K562 (cell line): ENCODE measurements at regions not wholly inside any gene's neighbourhood (a gene's known extent, or its start where the extent isn't known, plus 50 kb on each side); places are given as distances from the start of the nearest gene placed in this dataset.
A peak's percentile ranks its signal among the peaks of the same experiment; 100 is the strongest.
"Not testable (repeated sequence)": the region's sequence is repeated elsewhere in the genome, so short reads cannot be mapped to it uniquely, and the experiment has no call there.

ENCODE experiments used
- ATAC-seq: fragments of 200-7000 bp; cut with Tn5 transposase; 3 replicates; pipeline ENCODE4 v1.9.1; 2020; ENCODE audit warnings: moderate library complexity
- BruUV-seq: library from RNA; stranded (reverse); fragments of 400-500 nt; replicated peaks from 2 replicates; lab custom pipeline; 2021; lab: Mats Ljungman, UMichigan
- CTCF ChIA-PET: fragments of 300-600 bp; formaldehyde crosslinking; extraction: SDS; loops from one replicate; lab custom pipeline; 2021; ENCODE audit warnings: low intra/inter-chr PET ratio; lab: Yijun Ruan, JAX
- POLR2A ChIA-PET: fragments of 300-600, 350-650 bp; sonication (Branson Sonifier 250); formaldehyde crosslinking; extraction: SDS; loops from one replicate; lab custom pipeline; 2021; ENCODE audit warnings: antibody characterized with exemption, inconsistent platforms; lab: Yijun Ruan, JAX
- DNase-seq, 4 experiments: peaks; one replicate each; pipeline versions ENCODE4 v3.0.0 to v3.0.0-alpha.2; 2011 to 2018; ENCODE audit warnings: low spot score in 3 of 4, mixed read lengths in 3 of 4; ENCODE audit errors: extremely low read depth in 1 of 4
- FAIRE-seq: peaks from 2 replicates; lab custom pipeline; 2011; peaks lifted over from hg19 to GRCh38; lab: Jason Lieb, UNC
- H2AFZ ChIP-seq: 2 replicates; pipeline ENCODE4 v1.6.0; 2011; ENCODE audit warnings: low read depth, low read length, control low read depth, inconsistent platforms
- H3K27ac ChIP-seq: fragments of 200-600 bp; 3 replicates; pipeline ENCODE4 v1.8.0; 2011; ENCODE audit warnings: low read depth, mild to moderate bottlenecking, control low read depth, inconsistent platforms, low read length, moderate library complexity, mixed read lengths; ENCODE audit errors: extremely low read depth
- H3K27me3 ChIP-seq, 2 experiments: fragments of 300-600 bp in 1 of 2; 2 replicates in 1 of 2; 3 replicates in 1 of 2; pipeline versions ENCODE4 v1.6.0 to v1.8.0; 2011; ENCODE audit warnings: inconsistent platforms in 2 of 2, low read length in 2 of 2, mild to moderate bottlenecking in 1 of 2, mixed read lengths in 1 of 2, moderate library complexity in 1 of 2; ENCODE audit not compliant: control insufficient read depth in 2 of 2, insufficient read depth in 2 of 2
- H3K36me3 ChIP-seq: fragments of 300-600 bp; 3 replicates; pipeline ENCODE4 v1.8.0; 2011; ENCODE audit warnings: mild to moderate bottlenecking, low read length, inconsistent platforms; ENCODE audit not compliant: control insufficient read depth, insufficient read depth
- H3K4me1 ChIP-seq, 2 experiments: fragments of 200-600 bp in 1 of 2; replicated peaks in 1 of 2; 2 replicates in 1 of 2; 3 replicates in 1 of 2; pipeline versions ENCODE4 v1.5.1 to v1.8.0; 2011; ENCODE audit warnings: inconsistent platforms in 2 of 2, low read length in 2 of 2, mild to moderate bottlenecking in 1 of 2, mixed read lengths in 1 of 2, moderate library complexity in 1 of 2; ENCODE audit not compliant: control insufficient read depth in 2 of 2, insufficient read depth in 2 of 2
- H3K4me2 ChIP-seq: 2 replicates; pipeline ENCODE4 v1.6.1; 2011; ENCODE audit warnings: low read length, control low read depth, inconsistent platforms, mixed read lengths; ENCODE audit not compliant: insufficient read depth
- H3K4me3 ChIP-seq: fragments of 200-600 bp; sonication (generic), shearing (Covaris generic); 2 replicates; pipeline ENCODE4 v1.5.1; 2016; ENCODE audit warnings: control low read depth, inconsistent platforms
- H3K79me2 ChIP-seq: fragments of 200-600 bp; 3 replicates; pipeline ENCODE4 v1.8.0; 2011; ENCODE audit warnings: low read length, inconsistent platforms; ENCODE audit not compliant: control insufficient read depth, insufficient read depth
- H3K9ac ChIP-seq, 2 experiments: 2 replicates each; pipeline versions ENCODE4 v1.6.0 to v1.6.1; 2011; ENCODE audit warnings: low read depth in 2 of 2, low read length in 2 of 2, control low read depth in 1 of 2, inconsistent platforms in 1 of 2, mild to moderate bottlenecking in 1 of 2, mixed read lengths in 1 of 2; ENCODE audit not compliant: insufficient read depth in 1 of 2
- H3K9me1 ChIP-seq: one replicate; pipeline ENCODE4 v1.6.0; 2011; ENCODE audit warnings: inconsistent platforms, mild to moderate bottlenecking, low read length, moderate library complexity; ENCODE audit not compliant: control insufficient read depth, insufficient read depth
- H3K9me3 ChIP-seq: replicated peaks from 2 replicates; pipeline ENCODE4 v1.5.1; 2011; ENCODE audit warnings: low read depth, low read length, inconsistent platforms; ENCODE audit not compliant: control insufficient read depth, insufficient read depth
- H4K20me1 ChIP-seq: replicated peaks from 2 replicates; pipeline ENCODE4 v1.6.1; 2011; ENCODE audit warnings: low read length, inconsistent platforms, mixed read lengths; ENCODE audit not compliant: control insufficient read depth, insufficient read depth
- KLF13 ChIP-seq: fragments of 450-650 bp; IDR thresholded peaks from 2 replicates; pipeline ENCODE4 v1.6.1; 2016; ENCODE audit warnings: missing genetic modification characterization, low read depth, mild to moderate bottlenecking, missing compliant biosample characterization, moderate library complexity, borderline replicate concordance
- SPI1 ChIP-seq: IDR thresholded peaks from 2 replicates; pipeline ENCODE4 v1.6.1; 2011; ENCODE audit warnings: low read depth, low read length, control low read depth, borderline replicate concordance
- TOE1 ChIP-seq, 2 experiments: fragments of 450-650 bp in 1 of 2; sonication (generic) in 1 of 2; formaldehyde crosslinking in 1 of 2; IDR thresholded peaks; 2 replicates each; pipeline versions ENCODE4 v1.7.1 to v1.8.0; 2016 to 2022; ENCODE audit warnings: borderline replicate concordance in 2 of 2, mild to moderate bottlenecking in 2 of 2, antibody characterized with exemption in 1 of 2, inconsistent platforms in 1 of 2, low read depth in 1 of 2, missing genetic modification reagents in 1 of 2, moderate library complexity in 1 of 2
- ZNF3 ChIP-seq: fragments of 250-450 bp; sonication (Bioruptor Pico); IDR thresholded peaks from 2 replicates; pipeline ENCODE4 v1.5.0; 2021; ENCODE audit warnings: mild to moderate bottlenecking, moderate library complexity
- WGBS: fragments of 100-300 bp; shearing (Covaris generic); methylation state at CpG from one replicate; pipeline ENCODE4 v1.1.6; 2016; ENCODE audit warnings: low coverage, mixed read lengths; ENCODE audit not compliant: insufficient coverage; ENCODE audit errors: missing lambda C conversion rate; 5-methylcytosine and 5-hydroxymethylcytosine counted together
- in situ Hi-C: fragments of 300-500 bp; cut with MboI; formaldehyde crosslinking; loops from 4 replicates; pipeline ENCODE4 v1.15.0; 2018; ENCODE audit warnings: inconsistent platforms, mixed read lengths
- intact Hi-C: fragments of 100-400 bp; cut with micrococcal nuclease; formaldehyde crosslinking; loops from 2 replicates; pipeline ENCODE4 v1.14.2; 2022
- TF ChIP-seq, protein P1 (sequence below), 2 experiments: fragments of 450-650 bp in 1 of 2; sonication (generic) in 1 of 2; formaldehyde crosslinking; conservative IDR thresholded peaks; 2 replicates each; pipeline versions ENCODE4 v1.4.0 to v1.8.1; 2020 to 2022; ENCODE audit warnings: mild to moderate bottlenecking in 1 of 2, missing genetic modification reagents in 1 of 2

DNA sequence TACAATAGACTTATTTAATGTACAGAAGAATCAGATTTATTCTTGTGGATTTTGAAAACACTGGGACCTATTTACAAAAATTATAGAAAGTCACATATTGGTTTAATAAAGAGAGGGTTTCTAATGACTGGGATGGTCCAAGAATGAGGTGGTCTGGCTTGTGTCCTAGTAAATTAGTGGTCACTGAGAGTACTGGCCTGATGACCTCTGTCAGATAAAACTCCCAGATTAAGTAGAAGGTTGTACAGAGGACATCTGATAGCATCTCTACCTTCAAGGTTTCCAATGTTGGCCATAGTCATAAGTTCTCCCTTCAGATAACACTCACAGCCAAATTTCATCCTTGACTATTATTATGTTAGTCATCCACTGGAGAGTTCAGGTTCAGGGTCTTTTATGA lies 692.9 kb downstream of the MTRR start:
- CTCF ChIA-PET = no interaction called here
- H3K9ac ChIP-seq = no peak overlapping the region
- no peaks in the 10 kb centered on the region for H3K9me3 ChIP-seq
- intact Hi-C loops = no loop called here
- H3K27ac ChIP-seq = no peak overlapping the region
- H3K36me3 ChIP-seq = no peaks in the 10 kb centered on the region
- no peak overlapping the region for H3K4me3 ChIP-seq
- H3K27me3 ChIP-seq = no peaks in the 10 kb centered on the region
- no TSS peak for BruUV-seq
- no peak overlapping the region for H2AFZ ChIP-seq
- no peaks in the 10 kb centered on the region for H3K4me1 ChIP-seq
- no peak for FAIRE-seq
- TF ChIP-seq, protein P1, sequence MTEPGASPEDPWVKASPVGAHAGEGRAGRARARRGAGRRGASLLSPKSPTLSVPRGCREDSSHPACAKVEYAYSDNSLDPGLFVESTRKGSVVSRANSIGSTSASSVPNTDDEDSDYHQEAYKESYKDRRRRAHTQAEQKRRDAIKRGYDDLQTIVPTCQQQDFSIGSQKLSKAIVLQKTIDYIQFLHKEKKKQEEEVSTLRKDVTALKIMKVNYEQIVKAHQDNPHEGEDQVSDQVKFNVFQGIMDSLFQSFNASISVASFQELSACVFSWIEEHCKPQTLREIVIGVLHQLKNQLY (CRISPR knock-in tag; conservative IDR thresholded peaks at IDR 0.05) = no peak
- TF ChIP-seq ZNF3 (no peak), KLF13 (no peak), TOE1 (IDR thresholded peaks at IDR 0.05; ENCODE audit: borderline replicate concordance) (no peak), TOE1 (CRISPR knock-in tag; IDR thresholded peaks at IDR 0.05; ENCODE audit: borderline replicate concordance, low read depth) (no peak)
- TF ChIP-seq, all 486 proteins: peak for 0
- POLR2A ChIA-PET = no interaction called here
- DNase-seq = no peak
- Histone ChIP-seq H3K79me2 (no peaks in the 10 kb centered on the region), H3K4me2 (no peak overlapping the region), H3K9me1 (no peaks in the 10 kb centered on the region), H4K20me1 (no peaks in the 10 kb centered on the region)
- in situ Hi-C loops = no loop called here
- no peak for ATAC-seq

DNA sequence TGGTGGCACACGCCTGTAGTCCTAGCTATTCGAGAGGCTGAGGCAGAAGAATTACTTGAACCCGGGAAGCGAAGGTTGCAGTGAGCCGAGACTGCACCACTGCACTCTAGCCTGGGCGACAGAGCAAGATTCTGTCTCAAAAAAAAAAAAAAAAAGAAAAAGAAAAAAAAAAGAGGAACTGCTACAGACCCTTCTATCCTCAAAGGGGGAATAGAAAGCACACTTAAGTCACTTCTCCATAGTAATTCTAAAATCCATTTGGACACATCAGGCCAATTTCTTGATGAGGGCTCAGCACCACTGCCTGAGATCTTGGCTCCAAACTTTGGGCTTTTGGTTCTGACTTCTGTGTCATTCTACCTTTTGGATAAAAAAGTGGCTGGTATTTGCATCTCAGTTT lies 694.6 kb downstream of the MTRR start:
- not testable (repeated sequence) for H3K27ac ChIP-seq, H3K27me3 ChIP-seq
- WGBS = 0% methylated on average over 5 of the region's 6 CpGs
- POLR2A ChIA-PET = interaction anchor here (0.6 kb wide), 1 partner anchor 320 kb away, joined by 4 read pairs; no protein-coding TSS in a partner anchor
- 0 out of 2 replicates have a peak, but pooled peaks have one; percentile 2 for TF ChIP-seq SPI1
- TF ChIP-seq, all 486 proteins: peak for 1; not testable (repeated sequence) for 485
- BruUV-seq, H2AFZ ChIP-seq, in situ Hi-C loops, H3K9me1 ChIP-seq, intact Hi-C loops, H3K4me2 ChIP-seq, CTCF ChIA-PET, H3K36me3 ChIP-seq, H4K20me1 ChIP-seq, H3K9me3 ChIP-seq, DNase-seq, FAIRE-seq, H3K9ac ChIP-seq, ATAC-seq, H3K79me2 ChIP-seq, H3K4me3 ChIP-seq, H3K4me1 ChIP-seq: not testable (repeated sequence)
